SH-SY5Y (cell line): ENCODE measurements at regions not wholly inside any gene's neighbourhood (a gene's known extent, or its start where the extent isn't known, plus 50 kb on each side); places are given as distances from the start of the nearest gene placed in this dataset.

Experiments used
- GATA2 ChIP-seq: IDR thresholded peaks from 2 replicates; pipeline ENCODE4 v1.6.1; 2011; ENCODE audit warnings: mild to moderate bottlenecking, low read depth, low read length
- GATA3 ChIP-seq: IDR thresholded peaks from 2 replicates; pipeline ENCODE4 v1.6.1; 2011; ENCODE audit warnings: low read depth, mild to moderate bottlenecking, low read length, moderate library complexity

DNA sequence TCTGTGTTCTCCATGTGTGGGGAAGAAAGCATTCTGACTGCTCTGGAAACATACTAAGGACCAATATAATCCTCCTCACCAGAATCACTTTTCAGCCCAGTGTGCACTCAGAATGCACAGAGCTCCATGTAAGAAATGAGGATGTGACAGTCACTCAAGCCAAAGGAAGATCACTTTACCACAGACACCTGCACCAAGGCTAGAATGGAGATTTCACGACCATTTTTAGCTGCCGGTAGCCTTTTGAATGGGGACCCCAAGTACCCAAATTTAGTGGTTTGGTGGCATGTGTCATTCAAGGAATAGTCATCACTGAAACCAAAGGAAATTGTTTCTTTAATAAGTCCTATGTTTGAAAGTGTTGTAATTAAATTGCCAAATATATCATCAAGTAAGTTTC lies 613.2 kb upstream of the ACVR2A start:
- TF ChIP-seq GATA2 (no peak), GATA3 (no peak)
